OCI-LY3 (cell line): ENCODE measurements at regions not wholly inside any gene's neighbourhood (a gene's known extent, or its start where the extent isn't known, plus 50 kb on each side); places are given as distances from the start of the nearest gene placed in this dataset.

ENCODE experiments used
- H2AFZ ChIP-seq: fragments of 200-600, 300-600 bp; shearing (Covaris generic); 2 replicates; pipeline ENCODE4 v1.6.0; 2014; ENCODE audit warnings: antibody characterized with exemption, low read depth, low read length
- H3K27ac ChIP-seq: fragments of 200-600, 300-600 bp; sonication (generic); 2 replicates; pipeline ENCODE4 v1.5.1; 2014; ENCODE audit warnings: mild to moderate bottlenecking, low read length, moderate library complexity, mixed read lengths
- H3K27me3 ChIP-seq: fragments of 200-600, 300-600 bp; sonication (generic); 2 replicates; pipeline ENCODE4 v1.6.1; 2014; ENCODE audit warnings: low read depth, low read length, mixed read lengths
- H3K36me3 ChIP-seq: fragments of 200-600, 300-600 bp; sonication (generic); replicated peaks from 2 replicates; pipeline ENCODE3; 2014; ENCODE audit warnings: low read depth, low read length, mixed read lengths
- H3K4me1 ChIP-seq: fragments of 300-600, 200-600 bp; sonication (generic); 2 replicates; pipeline ENCODE4 v1.6.1; 2014; ENCODE audit warnings: low read length, mixed read lengths
- H3K4me2 ChIP-seq: fragments of 200-600, 300-600 bp; sonication (generic); 2 replicates; pipeline ENCODE4 v1.6.1; 2014; ENCODE audit warnings: low read length, mixed read lengths
- H3K4me3 ChIP-seq: fragments of 300-600, 200-600 bp; sonication (generic); 2 replicates; pipeline ENCODE4 v1.5.1; 2014; ENCODE audit warnings: antibody characterized with exemption, mild to moderate bottlenecking, low read length, moderate library complexity
- H3K79me2 ChIP-seq: fragments of 300-600, 200-600 bp; shearing (Covaris generic); 2 replicates; pipeline ENCODE4 v1.6.1; 2014; ENCODE audit warnings: mild to moderate bottlenecking, low read length, mixed read lengths
- H3K9ac ChIP-seq: fragments of 300-600, 200-600 bp; shearing (Covaris generic); 2 replicates; pipeline ENCODE4 v1.6.0; 2014; ENCODE audit warnings: mild to moderate bottlenecking, low read length, moderate library complexity
- H3K9me3 ChIP-seq: fragments of 200-600, 300-600 bp; shearing (Covaris generic); 2 replicates; pipeline ENCODE4 v1.6.1; 2014; ENCODE audit warnings: low read length, mixed read lengths; ENCODE audit not compliant: insufficient read depth
- H4K20me1 ChIP-seq: fragments of 200-600, 300-600 bp; sonication (generic); 2 replicates; pipeline ENCODE4 v1.6.1; 2016; ENCODE audit warnings: low read length, mixed read lengths; ENCODE audit not compliant: insufficient read depth
- EZH2phosphoT487 ChIP-seq: fragments of 200-600 bp; shearing (Covaris generic); IDR thresholded peaks from 2 replicates; pipeline ENCODE4 v1.6.1; 2018; ENCODE audit warnings: antibody characterized with exemption, mixed run types, low read depth
- TF ChIP-seq, protein P1 (sequence below): fragments of 200-600, 300-600 bp; sonication (generic); IDR thresholded peaks from 2 replicates; pipeline ENCODE4 v1.5.1; 2014; ENCODE audit warnings: antibody characterized with exemption, low read length, low read depth

DNA sequence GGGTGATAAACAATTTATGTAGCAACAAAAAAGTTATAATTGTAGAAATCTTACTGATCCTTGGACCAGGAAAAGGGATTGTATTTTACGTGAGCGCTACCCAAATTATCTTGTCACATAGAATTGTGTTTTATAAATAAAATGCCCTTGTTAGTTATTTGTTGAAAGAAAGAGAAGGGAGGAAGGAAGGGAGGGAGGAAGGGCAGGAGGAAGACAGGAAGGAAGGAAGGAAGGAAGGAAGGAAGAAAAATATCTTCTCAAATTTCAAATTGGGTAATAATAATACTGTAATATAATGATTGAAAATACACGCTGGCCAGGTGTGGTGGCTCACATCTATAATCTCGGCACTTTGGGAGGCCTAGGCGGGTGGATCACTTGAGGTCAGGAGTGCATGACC lies 206.2 kb upstream of the TLL1 start:
- H4K20me1 ChIP-seq: no peaks in the 10 kb centered on the region
- no peaks in the 10 kb centered on the region for H3K4me1 ChIP-seq
- no peaks in the 10 kb centered on the region for H3K9me3 ChIP-seq
- H3K36me3 ChIP-seq: no peaks in the 10 kb centered on the region
- no peaks in the 10 kb centered on the region for H3K79me2 ChIP-seq
- no peak overlapping the region for H3K4me3 ChIP-seq
- H3K4me2 ChIP-seq: no peak overlapping the region
- TF ChIP-seq EZH2phosphoT487: no peak
- TF ChIP-seq, protein P1, sequence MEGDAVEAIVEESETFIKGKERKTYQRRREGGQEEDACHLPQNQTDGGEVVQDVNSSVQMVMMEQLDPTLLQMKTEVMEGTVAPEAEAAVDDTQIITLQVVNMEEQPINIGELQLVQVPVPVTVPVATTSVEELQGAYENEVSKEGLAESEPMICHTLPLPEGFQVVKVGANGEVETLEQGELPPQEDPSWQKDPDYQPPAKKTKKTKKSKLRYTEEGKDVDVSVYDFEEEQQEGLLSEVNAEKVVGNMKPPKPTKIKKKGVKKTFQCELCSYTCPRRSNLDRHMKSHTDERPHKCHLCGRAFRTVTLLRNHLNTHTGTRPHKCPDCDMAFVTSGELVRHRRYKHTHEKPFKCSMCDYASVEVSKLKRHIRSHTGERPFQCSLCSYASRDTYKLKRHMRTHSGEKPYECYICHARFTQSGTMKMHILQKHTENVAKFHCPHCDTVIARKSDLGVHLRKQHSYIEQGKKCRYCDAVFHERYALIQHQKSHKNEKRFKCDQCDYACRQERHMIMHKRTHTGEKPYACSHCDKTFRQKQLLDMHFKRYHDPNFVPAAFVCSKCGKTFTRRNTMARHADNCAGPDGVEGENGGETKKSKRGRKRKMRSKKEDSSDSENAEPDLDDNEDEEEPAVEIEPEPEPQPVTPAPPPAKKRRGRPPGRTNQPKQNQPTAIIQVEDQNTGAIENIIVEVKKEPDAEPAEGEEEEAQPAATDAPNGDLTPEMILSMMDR: no peak
- H3K9ac ChIP-seq: no peak overlapping the region
- no peak overlapping the region for H2AFZ ChIP-seq
- no peak overlapping the region for H3K27ac ChIP-seq
- H3K27me3 ChIP-seq: no peaks in the 10 kb centered on the region

DNA sequence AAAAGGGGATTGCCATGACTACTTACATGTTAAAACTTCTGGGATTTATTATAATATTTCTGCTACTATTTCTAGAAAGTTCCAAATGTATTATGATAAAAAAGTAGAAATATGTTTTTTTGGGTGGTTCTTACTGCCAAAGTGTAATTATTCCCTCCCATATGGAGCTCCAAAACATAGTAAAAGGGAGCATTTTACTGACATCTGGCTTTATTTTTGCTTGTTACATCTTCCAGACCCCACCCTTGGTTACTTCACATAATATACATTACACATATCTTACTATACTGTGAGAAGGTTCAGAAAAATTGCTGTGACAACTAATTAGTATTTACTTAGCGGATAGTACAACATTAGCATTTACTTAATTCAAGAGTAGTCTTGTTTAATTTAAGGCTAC lies 205.1 kb upstream of the TLL1 start:
- Histone ChIP-seq H3K4me1 (no peaks in the 10 kb centered on the region), H3K27ac (no peak overlapping the region), H3K9me3 (no peaks in the 10 kb centered on the region)

DNA sequence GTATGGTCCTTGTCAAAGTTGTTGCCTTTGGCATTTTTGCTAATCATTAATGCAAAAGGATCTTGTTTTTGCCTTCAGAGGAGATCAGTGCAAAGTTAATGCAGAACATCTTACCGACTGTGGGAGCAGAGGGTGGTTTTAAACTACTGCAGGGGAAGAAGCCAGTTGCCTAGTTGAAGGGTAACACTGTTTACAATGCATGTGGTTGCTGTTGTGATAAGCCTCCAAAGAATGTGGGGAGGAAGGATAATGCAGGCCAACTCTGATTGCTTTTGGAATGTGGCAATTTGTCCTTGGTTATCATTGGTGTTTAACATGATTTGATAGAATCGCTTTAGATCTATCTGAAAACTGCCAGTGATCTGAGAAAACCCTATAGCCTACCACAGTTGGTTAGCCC lies 204.3 kb upstream of the TLL1 start:
- Histone ChIP-seq H3K36me3 (no peaks in the 10 kb centered on the region), H4K20me1 (no peaks in the 10 kb centered on the region)
- TF ChIP-seq, protein P1: no peak
- TF ChIP-seq EZH2phosphoT487: no peak

More for the DNA sequence above, 205.1 kb upstream of the TLL1 start:
- no peak for TF ChIP-seq EZH2phosphoT487
- H3K27me3 ChIP-seq: no peaks in the 10 kb centered on the region
- H2AFZ ChIP-seq: no peak overlapping the region
- H4K20me1 ChIP-seq: no peaks in the 10 kb centered on the region
- no peaks in the 10 kb centered on the region for H3K79me2 ChIP-seq
- H3K4me2 ChIP-seq: no peak overlapping the region
- H3K9ac ChIP-seq: no peak overlapping the region
- H3K4me3 ChIP-seq: no peak overlapping the region
- H3K36me3 ChIP-seq: no peaks in the 10 kb centered on the region

DNA sequence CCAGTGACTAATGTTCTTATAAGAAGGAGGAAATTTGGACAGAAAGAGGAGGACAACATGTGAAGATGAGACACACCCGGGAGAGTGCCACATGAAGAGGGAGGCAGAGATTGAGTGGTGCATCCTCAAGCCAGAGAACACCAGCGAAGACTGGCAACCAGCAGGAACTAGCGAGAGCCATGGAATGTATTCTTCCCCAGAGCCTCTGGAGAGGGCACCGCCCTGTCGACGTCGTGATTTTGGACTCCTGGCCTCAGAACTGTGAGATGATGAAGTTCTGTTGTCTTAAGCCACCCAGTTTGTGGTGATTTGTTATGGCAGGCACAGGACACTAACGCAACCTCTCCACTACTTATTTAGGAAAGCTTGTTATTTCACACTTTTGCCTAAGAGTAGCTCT lies 196.0 kb upstream of the TLL1 start:
- Histone ChIP-seq H3K4me2 (no peak overlapping the region), H3K9ac (no peak overlapping the region), H3K4me3 (no peak overlapping the region), H3K9me3 (no peaks in the 10 kb centered on the region), H4K20me1 (no peaks in the 10 kb centered on the region), H3K4me1 (no peaks in the 10 kb centered on the region), H3K27me3 (no peaks in the 10 kb centered on the region), H2AFZ (no peak overlapping the region), H3K36me3 (no peaks in the 10 kb centered on the region), H3K79me2 (no peaks in the 10 kb centered on the region), H3K27ac (no peak overlapping the region)
- TF ChIP-seq, protein P1: no peak
- TF ChIP-seq EZH2phosphoT487: no peak

More for the DNA sequence above, 204.3 kb upstream of the TLL1 start:
- Histone ChIP-seq H3K4me3 (no peak overlapping the region), H3K9me3 (no peaks in the 10 kb centered on the region), H2AFZ (no peak overlapping the region), H3K79me2 (no peaks in the 10 kb centered on the region), H3K4me1 (no peaks in the 10 kb centered on the region), H3K4me2 (no peak overlapping the region), H3K27me3 (no peaks in the 10 kb centered on the region), H3K9ac (no peak overlapping the region), H3K27ac (no peak overlapping the region)
